Posterior vena cava (tissue), 2 donors: ENCODE measurements at regions not wholly inside any gene's neighbourhood (a gene's known extent, or its start where the extent isn't known, plus 50 kb on each side); places are given as distances from the start of the nearest gene placed in this dataset.

ENCODE experiments used
- DNase-seq: peaks from one replicate; pipeline ENCODE4 v3.0.0-alpha.2; 2020; ENCODE audit warnings: low spot score
- intact Hi-C, 2 donors: fragments of 100-400 bp; cut with DNase I; formaldehyde crosslinking; loops; one replicate each; pipeline versions ENCODE4 v1.14.1 to v1.14.2; 2022 to 2023
- donor health status: DM: yes; HTN: yes; CAD: no.
- donor health status: DM: yes; HTN: yes; CAD: no.

DNA sequence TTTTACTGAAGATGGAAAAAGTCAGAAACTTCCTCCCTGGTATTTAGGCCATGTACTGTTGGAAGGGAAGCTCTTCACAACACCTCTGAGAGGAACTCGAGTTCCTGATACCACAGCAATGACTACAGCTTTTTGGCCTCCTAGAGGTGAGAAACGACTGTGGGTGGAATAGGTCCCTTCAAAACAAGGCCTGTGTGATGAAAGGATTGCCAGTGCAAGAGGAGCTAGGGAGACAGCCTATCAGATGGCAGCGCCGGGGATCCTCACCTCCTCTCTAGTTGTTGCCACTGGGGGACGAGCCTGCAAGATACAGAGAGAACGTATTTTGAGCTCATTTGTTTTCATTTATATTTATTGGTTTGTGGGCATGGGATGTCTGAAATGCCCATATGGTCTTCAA lies 187.8 kb upstream of the KCND3 start:
- intact Hi-C loops = no loop called here
- no peak for DNase-seq

- intact Hi-C loops = no loop called here
- DNase-seq = no peak
Observed at GRCh38 chr1:112188611-112189010, 199.1 kb upstream of the KCND3 start.

DNA sequence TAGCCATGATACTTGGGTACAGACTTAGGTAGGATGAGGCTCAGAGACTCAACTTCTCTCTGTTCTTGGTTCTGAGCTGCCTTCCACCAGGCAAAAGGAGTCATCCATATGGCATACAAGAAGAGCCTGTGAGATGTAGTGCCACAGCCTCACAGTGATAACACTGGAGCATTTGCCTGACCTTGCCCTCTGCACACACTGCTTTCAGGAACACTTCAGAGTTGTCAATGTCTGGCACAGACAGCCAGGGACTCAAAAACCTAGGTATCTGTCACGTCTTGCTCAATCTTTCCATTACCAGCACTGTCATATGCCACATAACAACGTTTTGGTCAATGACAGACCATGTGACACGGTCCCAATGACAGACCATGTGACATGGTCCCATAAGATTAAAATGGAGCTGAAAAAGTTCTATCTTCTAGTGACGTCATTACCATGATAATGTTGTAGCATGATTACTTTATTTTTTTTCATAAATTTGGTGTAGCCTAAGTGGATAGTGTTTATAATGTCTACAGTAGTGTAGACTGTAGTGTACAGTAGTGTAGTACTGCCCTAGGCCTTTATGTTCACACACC lies 199.9 kb upstream of the CTTNBP2NL start:
- no peak for DNase-seq
- intact Hi-C loops = no loop called here

- intact Hi-C loops = no loop called here
Observed at GRCh38 chr1:112196731-112197130, 199.3 kb upstream of the CTTNBP2NL start.

GRCh38 chr1:112209493-112209892 lies 186.5 kb upstream of the CTTNBP2NL start:
- intact Hi-C loops = no loop called here
- no peak for DNase-seq

More at GRCh38 chr1:112196731-112197130, 199.3 kb upstream of the CTTNBP2NL start:
- no peak for DNase-seq

- DNase-seq = no peak
- intact Hi-C loops = no loop called here
Observed at GRCh38 chr1:112219267-112219666, 176.7 kb upstream of the CTTNBP2NL start.

DNA sequence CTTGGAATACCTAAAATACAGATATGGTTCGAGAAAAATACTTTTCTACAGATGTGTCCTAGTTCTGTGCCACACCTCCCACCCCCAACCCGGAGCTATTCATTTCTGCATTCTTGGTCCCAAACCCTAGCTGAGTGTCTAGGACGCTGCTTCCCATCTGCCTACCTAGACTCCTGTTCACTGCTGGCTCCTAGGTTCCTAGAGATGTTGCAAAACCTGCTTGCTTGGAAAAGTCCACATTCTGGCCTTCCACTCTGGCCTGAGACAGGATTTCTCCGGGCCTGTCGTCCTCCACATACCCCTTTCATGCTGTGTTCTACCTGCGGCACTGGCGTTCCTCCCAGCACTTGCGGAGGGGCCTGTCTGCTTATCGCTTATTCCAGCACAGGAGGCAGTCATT lies 165.8 kb upstream of the CTTNBP2NL start:
- DNase-seq = no peak
- intact Hi-C loops = no loop called here

DNA sequence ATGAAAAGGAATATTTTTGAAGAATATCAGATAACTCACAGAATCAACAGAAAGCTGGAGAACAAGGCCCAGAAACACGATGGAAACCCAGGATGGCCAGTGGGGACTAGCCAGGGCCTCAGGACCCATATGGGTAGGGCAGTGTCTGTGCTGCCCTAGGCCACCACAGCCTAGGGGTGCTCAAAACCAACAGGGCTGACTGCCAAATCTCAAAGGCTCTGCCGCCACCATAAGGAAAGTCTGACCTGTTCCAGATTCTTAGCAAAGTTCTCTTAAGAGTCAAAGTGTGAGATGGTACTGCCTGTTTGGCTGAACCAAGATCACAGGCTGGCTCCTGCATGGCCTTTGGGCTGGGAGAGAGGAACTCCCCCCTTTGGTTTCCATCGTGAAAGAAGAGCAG lies 164.7 kb upstream of the CTTNBP2NL start:
- intact Hi-C loops = no loop called here
- DNase-seq = no peak

- no peak for DNase-seq
- intact Hi-C loops = no loop called here
Observed at GRCh38 chr1:112232848-112233247, 163.2 kb upstream of the CTTNBP2NL start.

DNA sequence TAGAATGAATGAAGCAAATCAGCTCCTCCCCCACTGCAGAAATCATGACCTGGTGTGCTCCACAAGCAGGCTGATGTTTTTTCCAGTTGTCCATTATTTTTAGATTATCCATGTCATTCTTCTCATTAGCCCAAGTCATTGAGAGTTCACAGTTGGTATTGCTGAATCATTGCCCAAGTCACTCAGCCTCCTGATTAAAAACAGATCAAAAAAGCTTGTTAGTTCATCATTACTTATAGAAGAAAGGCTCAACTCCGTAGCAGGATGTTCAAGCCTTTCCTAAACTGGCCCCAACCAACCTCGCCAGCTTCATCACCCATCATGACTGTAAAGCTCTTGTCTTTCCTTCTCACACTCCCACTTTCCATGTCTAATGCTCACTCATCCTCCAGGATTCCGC lies 161.3 kb upstream of the CTTNBP2NL start:
- no peak for DNase-seq
- intact Hi-C loops = no loop called here

- no peak for DNase-seq
- intact Hi-C loops = no loop called here
Observed at GRCh38 chr1:112237983-112238545, 157.9 kb upstream of the CTTNBP2NL start.

DNA sequence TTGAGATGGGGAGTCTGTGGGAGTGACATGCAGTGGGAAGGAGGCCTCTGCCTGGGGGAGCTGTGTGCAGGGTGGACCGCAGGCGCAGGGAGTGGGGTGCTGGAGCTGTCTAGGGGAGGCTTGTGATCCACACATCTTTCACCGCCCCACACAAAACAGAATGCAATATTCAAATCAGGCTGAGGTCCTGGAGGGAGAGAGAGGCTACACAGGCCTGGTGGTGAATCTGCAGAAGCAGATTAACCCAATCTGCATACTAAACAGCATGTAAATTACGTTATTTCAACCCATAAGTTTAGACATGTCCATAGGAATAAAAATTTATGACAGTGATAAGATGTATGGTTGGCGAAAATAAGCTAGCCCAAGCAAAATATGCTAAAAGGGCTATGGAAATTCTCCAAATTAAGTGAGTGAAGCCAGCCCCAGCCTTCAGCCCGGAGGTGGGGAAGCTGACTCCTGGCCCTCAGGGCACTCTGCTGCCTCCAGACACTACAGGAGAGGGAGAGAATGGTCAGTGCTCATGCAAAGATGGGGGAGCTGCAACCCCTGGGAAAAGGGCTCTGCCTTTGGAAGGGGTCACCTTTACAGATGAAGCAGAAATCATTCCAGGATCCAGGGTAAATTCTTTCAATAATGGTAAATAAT lies 156.2 kb upstream of the CTTNBP2NL start:
- intact Hi-C loops = no loop called here
- no peak for DNase-seq

- intact Hi-C loops = no loop called here
- no peak for DNase-seq
Observed at GRCh38 chr1:112242470-112242869, 153.5 kb upstream of the CTTNBP2NL start.

- intact Hi-C loops = no loop called here
- no peak for DNase-seq
Observed at GRCh38 chr1:112244131-112244530, 151.9 kb upstream of the CTTNBP2NL start.

GRCh38 chr1:112245114-112245513 lies 150.9 kb upstream of the CTTNBP2NL start:
- intact Hi-C loops = no loop called here

DNA sequence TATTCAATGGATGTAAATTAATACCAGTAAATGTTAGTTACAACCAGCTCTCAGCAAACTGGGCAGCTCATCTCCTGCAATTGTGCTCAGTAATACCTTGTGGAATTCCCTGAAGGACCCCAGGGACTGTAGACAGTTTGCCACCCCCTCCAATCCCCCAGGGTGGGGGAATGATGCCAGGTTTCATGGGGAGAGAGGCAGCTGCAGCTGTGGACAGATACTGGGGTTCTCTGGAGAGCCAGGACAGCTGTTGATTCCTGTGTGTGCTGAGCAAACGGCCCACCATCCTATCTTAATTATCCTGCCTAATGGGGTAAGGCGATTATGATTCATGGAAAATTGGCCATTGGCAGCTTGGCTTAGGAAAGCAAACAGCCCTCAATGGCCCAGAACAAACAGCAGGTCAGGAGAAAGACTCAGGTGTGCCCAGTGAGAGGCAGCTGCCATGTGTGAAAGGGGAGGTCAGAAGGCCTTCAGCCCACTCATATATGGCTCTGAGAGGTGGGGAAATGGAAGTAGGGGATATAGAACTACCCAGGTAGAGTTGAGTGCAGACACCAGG lies 148.9 kb upstream of the CTTNBP2NL start:
- intact Hi-C loops = no loop called here
- DNase-seq = no peak

More at GRCh38 chr1:112245114-112245513, 150.9 kb upstream of the CTTNBP2NL start:
- no peak for DNase-seq

GRCh38 chr1:112247961-112248360 lies 148.1 kb upstream of the CTTNBP2NL start:
- DNase-seq = no peak

DNA sequence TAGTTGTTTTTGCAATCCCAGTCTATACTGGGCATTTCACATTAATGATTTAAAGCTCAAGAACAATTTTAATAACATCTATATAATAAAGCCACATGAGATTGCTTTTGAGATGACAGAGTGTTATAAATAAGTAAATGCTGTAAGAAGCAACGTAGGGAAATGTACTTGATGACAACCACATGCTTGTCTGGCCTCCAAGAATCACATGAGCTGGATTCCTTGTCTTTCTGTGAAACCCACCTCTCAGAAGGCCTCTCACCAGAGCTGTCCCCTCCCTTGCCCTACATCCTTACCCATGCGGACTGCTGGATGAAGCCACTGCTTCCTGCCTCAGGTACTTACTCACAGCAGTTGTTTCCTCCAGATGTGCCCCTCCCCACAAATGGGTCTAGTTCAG lies 145.1 kb upstream of the CTTNBP2NL start:
- intact Hi-C loops = no loop called here
- no peak for DNase-seq

More at GRCh38 chr1:112247961-112248360, 148.1 kb upstream of the CTTNBP2NL start:
- intact Hi-C loops = no loop called here

DNA sequence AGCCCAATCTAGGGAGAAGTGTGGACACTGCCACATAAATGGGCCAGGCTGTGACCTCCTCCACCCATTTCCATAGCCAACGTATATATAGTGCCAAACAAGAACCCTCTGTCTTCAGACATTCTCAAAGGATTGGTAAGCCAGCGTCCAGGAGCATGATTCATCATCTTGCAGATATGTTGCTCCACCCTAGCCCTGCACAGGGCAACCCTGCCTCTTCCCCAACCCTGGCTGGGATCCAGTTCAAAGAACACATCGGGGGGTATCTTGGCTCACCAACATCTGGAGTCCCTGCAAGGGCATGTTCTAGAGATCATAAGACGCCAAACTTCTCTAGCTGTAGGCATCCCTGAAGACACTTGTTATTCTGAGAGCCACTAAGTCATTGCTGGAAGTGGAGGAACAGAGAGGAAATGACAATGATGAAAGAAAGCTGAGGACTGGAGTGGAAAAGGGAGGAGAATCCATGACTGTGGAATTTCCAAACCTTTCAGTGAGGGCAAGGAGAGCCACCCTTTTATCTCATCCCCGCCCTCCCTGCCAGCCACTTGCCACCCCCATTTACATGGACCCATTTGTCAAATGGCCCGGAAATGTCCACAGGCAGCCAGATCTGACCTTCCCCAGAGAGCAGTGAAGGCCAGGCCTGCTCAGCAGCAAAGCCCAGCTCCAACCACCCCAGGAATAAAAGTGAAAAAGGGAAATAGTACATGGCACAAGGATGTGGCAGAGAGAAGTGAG lies 144.1 kb upstream of the CTTNBP2NL start:
- intact Hi-C loops = no loop called here

GRCh38 chr1:112253366-112253765 lies 142.6 kb upstream of the CTTNBP2NL start:
- intact Hi-C loops = no loop called here
- DNase-seq = no peak

More for the DNA sequence above, 144.1 kb upstream of the CTTNBP2NL start:
- DNase-seq = no peak
